Rectal smooth muscle tissue (tissue), 1 donor: ENCODE measurements at regions not wholly inside any gene's neighbourhood (a gene's known extent, or its start where the extent isn't known, plus 50 kb on each side); places are given as distances from the start of the nearest gene placed in this dataset.

ENCODE experiments used
- H3K27ac ChIP-seq: one replicate; pipeline ENCODE4 v1.7.0; 2013; ENCODE audit warnings: low read depth, low read length, inconsistent platforms
- H3K27me3 ChIP-seq: one replicate; pipeline ENCODE4 v1.7.0; 2013; ENCODE audit warnings: low read length; ENCODE audit not compliant: control insufficient read depth, insufficient read depth
- H3K36me3 ChIP-seq: one replicate; pipeline ENCODE4 v1.7.0; 2013; ENCODE audit warnings: low read length; ENCODE audit not compliant: control insufficient read depth, insufficient read depth
- H3K4me1 ChIP-seq: one replicate; pipeline ENCODE4 v1.7.0; 2013; ENCODE audit warnings: low read length; ENCODE audit not compliant: control insufficient read depth, insufficient read depth
- H3K4me3 ChIP-seq: one replicate; pipeline ENCODE4 v1.7.0; 2013; ENCODE audit warnings: low read length
- H3K9ac ChIP-seq: one replicate; pipeline ENCODE4 v1.7.0; 2013; ENCODE audit warnings: low read length

- no peak overlapping the region for H3K27ac ChIP-seq
- no peaks in the 10 kb centered on the region for H3K36me3 ChIP-seq
- H3K9ac ChIP-seq, result no peak overlapping the region
- no peaks in the 10 kb centered on the region for H3K27me3 ChIP-seq
- no peaks in the 10 kb centered on the region for H3K4me1 ChIP-seq
- no peak overlapping the region for H3K4me3 ChIP-seq
Measured at GRCh38 chr11:92915551-92915950, 53.9 kb upstream of the MTNR1B start.

DNA sequence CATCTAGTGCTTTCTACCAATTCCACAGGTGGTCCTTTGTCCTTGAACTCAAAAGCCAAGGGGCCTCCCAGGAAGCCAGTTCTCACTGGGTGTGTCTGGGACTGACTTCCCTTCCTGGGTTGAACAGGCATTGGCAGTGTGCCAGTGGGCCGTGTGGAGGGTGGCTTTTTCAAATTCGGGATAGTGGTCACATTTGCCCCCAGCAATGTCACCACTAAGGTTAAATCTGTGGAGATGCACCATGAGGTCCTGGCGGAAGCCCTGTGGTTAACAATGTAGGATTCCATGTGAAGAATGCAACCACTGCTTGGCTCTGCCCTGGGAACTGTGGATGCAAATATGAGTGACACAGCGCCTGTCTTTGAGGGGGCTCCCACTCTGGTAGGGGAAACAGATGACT lies 53.2 kb upstream of the MTNR1B start:
- Histone ChIP-seq H3K36me3 (no peaks in the 10 kb centered on the region), H3K4me1 (no peaks in the 10 kb centered on the region), H3K9ac (no peak overlapping the region), H3K27ac (no peak overlapping the region), H3K27me3 (no peaks in the 10 kb centered on the region), H3K4me3 (no peak overlapping the region)

DNA sequence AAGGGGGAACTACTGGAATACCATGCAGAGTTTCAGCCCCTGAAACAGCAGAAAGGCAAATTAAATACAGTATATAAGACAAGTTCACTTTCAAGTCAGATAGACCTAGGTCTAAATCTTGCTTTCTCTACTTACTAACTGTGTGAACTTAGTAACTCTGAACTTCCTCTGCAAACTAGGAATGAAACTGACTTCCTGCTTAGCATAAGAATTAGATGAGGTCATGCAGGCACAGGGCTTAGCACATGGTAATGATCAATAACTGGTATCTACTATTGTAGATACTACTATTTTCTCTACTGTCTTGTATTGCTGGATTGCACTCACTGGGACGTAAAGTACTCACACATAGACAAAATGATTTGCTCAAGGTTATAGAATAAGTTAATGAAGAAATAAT lies 51.5 kb upstream of the MTNR1B start:
- no peaks in the 10 kb centered on the region for H3K4me1 ChIP-seq
- no peak overlapping the region for H3K27ac ChIP-seq

GRCh38 chr11:92919048-92919447 lies 50.4 kb upstream of the MTNR1B start:
- no peak overlapping the region for H3K9ac ChIP-seq
- no peak overlapping the region for H3K27ac ChIP-seq
- H3K4me3 ChIP-seq, result no peak overlapping the region
- no peaks in the 10 kb centered on the region for H3K36me3 ChIP-seq
- H3K4me1 ChIP-seq, result no peaks in the 10 kb centered on the region
- no peaks in the 10 kb centered on the region for H3K27me3 ChIP-seq

More for the DNA sequence above, 51.5 kb upstream of the MTNR1B start:
- H3K9ac ChIP-seq, result no peak overlapping the region
- H3K27me3 ChIP-seq, result no peaks in the 10 kb centered on the region
- no peaks in the 10 kb centered on the region for H3K36me3 ChIP-seq
- H3K4me3 ChIP-seq, result no peak overlapping the region
